KMS-11 (cell line): ENCODE measurements at regions not wholly inside any gene's neighbourhood (a gene's known extent, or its start where the extent isn't known, plus 50 kb on each side); places are given as distances from the start of the nearest gene placed in this dataset.

Source experiments
- H2AFZ ChIP-seq: fragments of 200-600 bp; sonication (generic); 2 replicates; pipeline ENCODE4 v1.6.1; 2016; ENCODE audit warnings: antibody characterized with exemption, mixed run types, low read depth
- H3K27ac ChIP-seq: fragments of 200-600 bp; sonication (generic); 2 replicates; pipeline ENCODE4 v1.6.1; 2016; ENCODE audit warnings: mild to moderate bottlenecking, mixed run types
- H3K27me3 ChIP-seq: fragments of 200-600 bp; sonication (generic); 2 replicates; pipeline ENCODE4 v1.6.1; 2017; ENCODE audit warnings: mild to moderate bottlenecking, low read depth, mixed run types, moderate library complexity; ENCODE audit not compliant: insufficient read depth
- H3K36me3 ChIP-seq: fragments of 200-600 bp; sonication (generic); 2 replicates; pipeline ENCODE4 v1.6.1; 2017; ENCODE audit warnings: mild to moderate bottlenecking, mixed run types; ENCODE audit not compliant: insufficient read depth
- H3K4me1 ChIP-seq: fragments of 200-600 bp; sonication (generic); 2 replicates; pipeline ENCODE4 v1.6.1; 2016; ENCODE audit warnings: mild to moderate bottlenecking, low read depth, mixed run types; ENCODE audit not compliant: poor library complexity, severe bottlenecking
- H3K4me2 ChIP-seq: fragments of 200-600 bp; sonication (generic); 2 replicates; pipeline ENCODE4 v1.7.0; 2016; ENCODE audit warnings: mild to moderate bottlenecking, mixed run types
- H3K4me3 ChIP-seq: fragments of 200-600 bp; sonication (generic); IDR thresholded peaks from 2 replicates; pipeline ENCODE4 v1.6.1; 2017; ENCODE audit warnings: low read depth, low read length, mixed read lengths; ENCODE audit not compliant: insufficient read depth
- H3K79me2 ChIP-seq: fragments of 200-600 bp; sonication (generic); 2 replicates; pipeline ENCODE4 v1.6.1; 2016; ENCODE audit warnings: low read depth, mixed run types; ENCODE audit not compliant: insufficient read depth
- H3K9ac ChIP-seq: fragments of 200-600 bp; sonication (generic); 2 replicates; pipeline ENCODE4 v1.6.1; 2016; ENCODE audit warnings: mild to moderate bottlenecking, mixed run types
- H4K20me1 ChIP-seq: fragments of 200-600 bp; sonication (generic); 2 replicates; pipeline ENCODE4 v1.6.1; 2016; ENCODE audit warnings: mild to moderate bottlenecking, mixed run types; ENCODE audit not compliant: insufficient read depth
- TF ChIP-seq, protein P1 (sequence below): fragments of 200-600 bp; sonication (generic); conservative IDR thresholded peaks from 2 replicates; pipeline ENCODE4 v1.6.1; 2017; ENCODE audit warnings: low read depth, mild to moderate bottlenecking, antibody characterized with exemption, low read length, moderate library complexity, mixed read lengths

DNA sequence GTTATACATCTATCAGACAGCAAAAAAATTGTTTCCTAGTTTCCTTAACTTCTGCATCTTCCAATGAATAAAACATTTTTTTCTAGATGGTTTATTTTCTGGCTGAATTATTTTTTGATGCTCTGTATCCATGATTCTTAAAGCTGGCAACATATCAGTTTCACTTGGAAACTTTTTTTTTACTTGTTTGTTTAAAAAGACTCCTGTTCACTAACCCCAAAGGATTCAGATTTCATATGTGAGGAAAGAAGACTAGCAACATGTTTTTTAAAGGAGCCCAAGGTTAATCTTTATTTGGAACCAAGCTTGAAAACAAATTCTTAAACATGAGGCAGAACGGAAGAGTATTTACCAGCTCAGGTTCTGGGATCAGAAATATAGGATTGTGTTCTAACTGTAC lies 632.3 kb downstream of the SLITRK6 start:
- Histone ChIP-seq H3K27ac (no peak overlapping the region), H3K27me3 (no peaks in the 10 kb centered on the region), H3K4me1 (no peaks in the 10 kb centered on the region), H3K4me3 (no peak overlapping the region), H3K4me2 (no peak overlapping the region), H3K9ac (no peak overlapping the region), H2AFZ (no peak overlapping the region), H3K36me3 (no peaks in the 10 kb centered on the region), H3K79me2 (no peaks in the 10 kb centered on the region), H4K20me1 (no peaks in the 10 kb centered on the region)
- TF ChIP-seq, protein P1, sequence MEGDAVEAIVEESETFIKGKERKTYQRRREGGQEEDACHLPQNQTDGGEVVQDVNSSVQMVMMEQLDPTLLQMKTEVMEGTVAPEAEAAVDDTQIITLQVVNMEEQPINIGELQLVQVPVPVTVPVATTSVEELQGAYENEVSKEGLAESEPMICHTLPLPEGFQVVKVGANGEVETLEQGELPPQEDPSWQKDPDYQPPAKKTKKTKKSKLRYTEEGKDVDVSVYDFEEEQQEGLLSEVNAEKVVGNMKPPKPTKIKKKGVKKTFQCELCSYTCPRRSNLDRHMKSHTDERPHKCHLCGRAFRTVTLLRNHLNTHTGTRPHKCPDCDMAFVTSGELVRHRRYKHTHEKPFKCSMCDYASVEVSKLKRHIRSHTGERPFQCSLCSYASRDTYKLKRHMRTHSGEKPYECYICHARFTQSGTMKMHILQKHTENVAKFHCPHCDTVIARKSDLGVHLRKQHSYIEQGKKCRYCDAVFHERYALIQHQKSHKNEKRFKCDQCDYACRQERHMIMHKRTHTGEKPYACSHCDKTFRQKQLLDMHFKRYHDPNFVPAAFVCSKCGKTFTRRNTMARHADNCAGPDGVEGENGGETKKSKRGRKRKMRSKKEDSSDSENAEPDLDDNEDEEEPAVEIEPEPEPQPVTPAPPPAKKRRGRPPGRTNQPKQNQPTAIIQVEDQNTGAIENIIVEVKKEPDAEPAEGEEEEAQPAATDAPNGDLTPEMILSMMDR: no peak

DNA sequence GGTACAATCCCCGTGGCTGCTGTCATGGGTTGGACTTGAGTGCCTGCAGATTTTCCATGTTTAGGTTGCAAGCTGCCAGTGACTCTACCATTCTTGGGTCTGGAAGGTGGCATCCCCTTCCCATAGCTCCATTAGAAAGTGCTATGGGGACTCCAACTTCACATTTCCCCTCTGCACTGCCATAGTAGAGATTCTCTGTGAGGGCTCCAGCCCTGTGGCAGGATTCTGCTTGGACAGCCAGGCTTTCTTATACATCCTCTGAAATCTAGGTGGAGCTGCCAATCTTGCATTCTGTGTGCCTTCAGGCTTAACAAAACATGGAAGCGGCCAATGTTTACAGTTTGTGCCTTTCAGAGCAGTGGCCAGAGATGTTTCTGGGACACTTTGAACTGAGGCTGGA lies 636.2 kb downstream of the SLITRK6 start:
- Histone ChIP-seq H3K79me2 (no peaks in the 10 kb centered on the region), H3K4me1 (no peaks in the 10 kb centered on the region), H3K4me2 (no peak overlapping the region), H2AFZ (no peak overlapping the region), H3K27ac (no peak overlapping the region), H3K27me3 (no peaks in the 10 kb centered on the region), H3K36me3 (no peaks in the 10 kb centered on the region), H3K4me3 (no peak overlapping the region), H4K20me1 (no peaks in the 10 kb centered on the region), H3K9ac (no peak overlapping the region)
- TF ChIP-seq, protein P1: no peak

DNA sequence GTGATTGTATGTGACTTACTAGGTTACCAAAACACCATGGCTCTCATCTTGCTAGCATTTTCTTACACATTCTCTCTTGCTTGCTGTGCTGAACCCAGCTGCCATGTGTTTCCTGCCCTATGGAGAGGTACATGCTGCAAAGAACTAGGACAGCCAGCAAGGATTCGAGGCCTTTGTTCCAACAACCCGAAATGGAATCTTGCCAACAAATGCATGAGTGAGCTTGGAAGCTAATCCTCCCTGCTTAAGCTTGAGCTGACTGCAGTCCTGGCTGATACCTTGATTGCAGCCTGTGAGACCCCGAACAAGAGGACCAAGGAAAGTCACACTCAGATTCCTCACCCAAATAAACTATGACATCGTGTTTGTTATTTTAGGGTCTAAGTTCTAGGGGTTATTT lies 651.2 kb downstream of the SLITRK6 start:
- no peaks in the 10 kb centered on the region for H3K4me1 ChIP-seq
- H3K27me3 ChIP-seq: no peaks in the 10 kb centered on the region
- H3K36me3 ChIP-seq: no peaks in the 10 kb centered on the region
- H2AFZ ChIP-seq: no peak overlapping the region
- no peak overlapping the region for H3K4me2 ChIP-seq
- no peak overlapping the region for H3K27ac ChIP-seq
- no peaks in the 10 kb centered on the region for H4K20me1 ChIP-seq
- TF ChIP-seq, protein P1: no peak
- H3K9ac ChIP-seq: no peak overlapping the region
- no peak overlapping the region for H3K4me3 ChIP-seq
- H3K79me2 ChIP-seq: no peaks in the 10 kb centered on the region

DNA sequence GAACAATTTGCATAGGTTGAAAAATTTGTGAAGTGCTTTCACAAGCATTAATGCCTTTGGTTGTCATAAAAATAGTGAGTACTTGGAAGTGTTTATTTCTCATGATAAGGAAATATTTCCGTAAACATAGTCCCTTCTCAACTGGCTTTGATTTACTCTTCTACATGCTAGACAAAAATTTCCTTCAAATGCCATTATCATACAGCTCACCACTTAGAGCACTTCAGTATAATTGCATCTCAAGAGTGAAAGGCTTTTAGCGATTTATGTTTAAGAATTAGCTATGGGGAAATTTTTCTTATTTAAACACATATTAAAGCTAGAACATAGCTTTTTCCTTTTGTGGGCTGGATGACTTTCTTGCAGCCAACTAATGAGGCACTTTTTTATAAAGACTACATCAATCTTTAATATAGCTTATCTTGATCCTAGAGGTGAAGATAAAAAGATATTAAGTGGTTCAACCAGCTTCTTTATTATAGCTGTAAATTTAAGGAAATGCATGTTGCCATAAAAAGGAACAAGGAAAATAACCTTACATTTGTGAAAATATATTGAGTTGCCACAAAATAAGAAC lies 656.8 kb downstream of the SLITRK6 start:
- TF ChIP-seq, protein P1: no peak
- Histone ChIP-seq H3K36me3 (no peaks in the 10 kb centered on the region), H3K27ac (no peak overlapping the region), H4K20me1 (no peaks in the 10 kb centered on the region), H3K4me2 (no peak overlapping the region), H3K27me3 (no peaks in the 10 kb centered on the region), H3K9ac (no peak overlapping the region), H3K4me1 (no peaks in the 10 kb centered on the region), H2AFZ (no peak overlapping the region), H3K79me2 (no peaks in the 10 kb centered on the region), H3K4me3 (no peak overlapping the region)
